DND-41 (cell line): ENCODE measurements at regions not wholly inside any gene's neighbourhood (a gene's known extent, or its start where the extent isn't known, plus 50 kb on each side); places are given as distances from the start of the nearest gene placed in this dataset.

ENCODE experiments used
- EZH2 ChIP-seq: IDR thresholded peaks from 3 replicates; pipeline ENCODE4 v1.6.1; 2012; ENCODE audit warnings: borderline replicate concordance, low read depth, mild to moderate bottlenecking, moderate library complexity, low read length, inconsistent platforms; ENCODE audit not compliant: severe bottlenecking
- TF ChIP-seq, protein P1 (sequence below): IDR thresholded peaks from 2 replicates; pipeline ENCODE4 v1.5.1; 2012; ENCODE audit warnings: borderline replicate concordance, low read length, moderate library complexity, mild to moderate bottlenecking; ENCODE audit not compliant: poor library complexity, severe bottlenecking; ENCODE audit errors: extremely low read depth

DNA sequence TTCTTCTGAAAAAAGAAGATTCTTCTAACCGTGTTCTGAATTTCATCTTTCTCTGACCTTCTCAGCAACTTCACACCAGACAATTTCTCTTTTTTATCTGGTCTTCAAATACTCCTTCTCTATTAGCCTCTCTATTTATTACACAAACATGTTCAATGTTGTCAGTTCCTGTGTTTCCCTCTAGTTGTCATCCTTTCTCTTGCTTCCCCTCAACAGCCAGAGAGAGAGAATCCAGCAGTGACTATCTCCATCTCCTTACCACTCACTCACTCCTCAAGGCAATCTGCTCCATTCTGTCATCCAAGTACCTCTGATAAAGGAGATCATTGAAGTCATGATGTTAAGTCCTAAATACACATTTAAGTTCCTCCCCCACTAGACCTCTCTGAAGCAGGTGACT is 491.9 kb upstream of the CHAC2 start:
- TF ChIP-seq, protein P1, sequence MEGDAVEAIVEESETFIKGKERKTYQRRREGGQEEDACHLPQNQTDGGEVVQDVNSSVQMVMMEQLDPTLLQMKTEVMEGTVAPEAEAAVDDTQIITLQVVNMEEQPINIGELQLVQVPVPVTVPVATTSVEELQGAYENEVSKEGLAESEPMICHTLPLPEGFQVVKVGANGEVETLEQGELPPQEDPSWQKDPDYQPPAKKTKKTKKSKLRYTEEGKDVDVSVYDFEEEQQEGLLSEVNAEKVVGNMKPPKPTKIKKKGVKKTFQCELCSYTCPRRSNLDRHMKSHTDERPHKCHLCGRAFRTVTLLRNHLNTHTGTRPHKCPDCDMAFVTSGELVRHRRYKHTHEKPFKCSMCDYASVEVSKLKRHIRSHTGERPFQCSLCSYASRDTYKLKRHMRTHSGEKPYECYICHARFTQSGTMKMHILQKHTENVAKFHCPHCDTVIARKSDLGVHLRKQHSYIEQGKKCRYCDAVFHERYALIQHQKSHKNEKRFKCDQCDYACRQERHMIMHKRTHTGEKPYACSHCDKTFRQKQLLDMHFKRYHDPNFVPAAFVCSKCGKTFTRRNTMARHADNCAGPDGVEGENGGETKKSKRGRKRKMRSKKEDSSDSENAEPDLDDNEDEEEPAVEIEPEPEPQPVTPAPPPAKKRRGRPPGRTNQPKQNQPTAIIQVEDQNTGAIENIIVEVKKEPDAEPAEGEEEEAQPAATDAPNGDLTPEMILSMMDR = no peak
- no peak for TF ChIP-seq EZH2
